ENCODE measurements at regions not wholly inside any gene's neighbourhood (a gene's known extent, or its start where the extent isn't known, plus 50 kb on each side); places are given as distances from the start of the nearest gene placed in this dataset.

- Histone ChIP-seq H3K9me3 (ENCODE audit: low read length) (no peaks in the 10 kb centered on the region), H3K36me3 (ENCODE audit: insufficient read depth, low read length) (no peaks in the 10 kb centered on the region), H3K27ac (ENCODE audit: low read depth, low read length) (no peak overlapping the region), H3K27me3 (ENCODE audit: insufficient read depth, low read length, poor library complexity, severe bottlenecking) (no peaks in the 10 kb centered on the region), H3K4me1 (ENCODE audit: insufficient read depth, low read length) (no peaks in the 10 kb centered on the region), H3K4me3 (ENCODE audit: low read length) (no peak overlapping the region)
- ChIA-PET CTCF (no interaction called here), POLR2A (no interaction called here)
- H3K36me3 Mint-ChIP-seq = peaks cover 0 to 7% (median 0%) of the 10 kb centered on the region in 3 donors
- DNase-seq = no peak
- no peaks in the 10 kb centered on the region for H3K4me1 Mint-ChIP-seq
- peaks cover 11 to 52% of the 10 kb centered on the region in 2 donors for H3K27me3 Mint-ChIP-seq
- no peak overlapping the region for H3K4me3 Mint-ChIP-seq
- H3K27ac Mint-ChIP-seq = no peak overlapping the region
- H3K9me3 Mint-ChIP-seq = peaks cover 0 to 2% (median 0%) of the 10 kb centered on the region in 5 donors
Measured at GRCh38 chr3:194237110-194237509, 101.2 kb downstream of the HES1 start.

GRCh38 chr3:194240766-194241165 is 104.8 kb downstream of the HES1 start:
- no peaks in the 10 kb centered on the region for H3K36me3 ChIP-seq (ENCODE audit: insufficient read depth, low read length)
- no peaks in the 10 kb centered on the region for H3K9me3 ChIP-seq (ENCODE audit: low read length)
- Mint-ChIP-seq H3K27ac (no peak overlapping the region), H3K27me3 (peaks cover 9 to 22% of the 10 kb centered on the region in 2 donors), H3K4me1 (no peaks in the 10 kb centered on the region), H3K9me3 (peaks cover 0 to 2% (median 0%) of the 10 kb centered on the region in 5 donors), H3K36me3 (peaks cover 0 to 7% (median 0%) of the 10 kb centered on the region in 3 donors), H3K4me3 (no peak overlapping the region)
- no peaks in the 10 kb centered on the region for H3K27me3 ChIP-seq (ENCODE audit: insufficient read depth, low read length, poor library complexity, severe bottlenecking)
- no peak overlapping the region for H3K4me3 ChIP-seq (ENCODE audit: low read length)
- H3K4me1 ChIP-seq (ENCODE audit: insufficient read depth, low read length) = no peaks in the 10 kb centered on the region
- CTCF ChIA-PET = no interaction called here
- no peak overlapping the region for H3K27ac ChIP-seq (ENCODE audit: low read depth, low read length)
- DNase-seq = no peak
- POLR2A ChIA-PET = no interaction called here

- H3K27ac ChIP-seq (ENCODE audit: low read depth, low read length) = no peak overlapping the region
- Mint-ChIP-seq H3K27me3 (peaks cover 5 to 8% of the 10 kb centered on the region in 2 donors), H3K27ac (peak overlapping the region in 1 of 8 donors; percentile 52), H3K4me3 (no peak overlapping the region), H3K9me3 (no peaks in the 10 kb centered on the region), H3K36me3 (no peaks in the 10 kb centered on the region), H3K4me1 (no peaks in the 10 kb centered on the region)
- H3K27me3 ChIP-seq (ENCODE audit: insufficient read depth, low read length, poor library complexity, severe bottlenecking) = no peaks in the 10 kb centered on the region
- no peak for DNase-seq
- no peak overlapping the region for H3K4me3 ChIP-seq (ENCODE audit: low read length)
- CTCF ChIA-PET = no interaction called here
- H3K9me3 ChIP-seq (ENCODE audit: low read length) = no peaks in the 10 kb centered on the region
- POLR2A ChIA-PET = interaction anchor here (0.6 kb wide), 1 partner anchor 68 kb away, joined by 7 read pairs; no protein-coding TSS in a partner anchor
- no peaks in the 10 kb centered on the region for H3K36me3 ChIP-seq (ENCODE audit: insufficient read depth, low read length)
- H3K4me1 ChIP-seq (ENCODE audit: insufficient read depth, low read length) = no peaks in the 10 kb centered on the region
Measured at GRCh38 chr3:194243172-194243837, 107.4 kb downstream of the HES1 start.

GRCh38 chr3:194244167-194244566 is 107.0 kb downstream of the CPN2 start:
- Histone ChIP-seq H3K27me3 (ENCODE audit: insufficient read depth, low read length, poor library complexity, severe bottlenecking) (no peaks in the 10 kb centered on the region), H3K4me1 (ENCODE audit: insufficient read depth, low read length) (no peaks in the 10 kb centered on the region), H3K36me3 (ENCODE audit: insufficient read depth, low read length) (no peaks in the 10 kb centered on the region), H3K9me3 (ENCODE audit: low read length) (no peaks in the 10 kb centered on the region), H3K4me3 (ENCODE audit: low read length) (no peak overlapping the region), H3K27ac (ENCODE audit: low read depth, low read length) (no peak overlapping the region)
- Mint-ChIP-seq H3K27me3 (peaks cover 3 to 12% of the 10 kb centered on the region in 2 donors), H3K4me1 (no peaks in the 10 kb centered on the region), H3K27ac (no peak overlapping the region), H3K4me3 (no peak overlapping the region), H3K9me3 (no peaks in the 10 kb centered on the region), H3K36me3 (no peaks in the 10 kb centered on the region)
- no peak for DNase-seq
- CTCF ChIA-PET = no interaction called here
- POLR2A ChIA-PET = interaction anchor here (0.6 kb wide), 1 partner anchor 69 kb away, joined by 7 read pairs; no protein-coding TSS in a partner anchor

GRCh38 chr3:194245474-194245873 is 105.7 kb downstream of the CPN2 start:
- POLR2A ChIA-PET = no interaction called here
- Histone ChIP-seq H3K27ac (ENCODE audit: low read depth, low read length) (no peak overlapping the region), H3K4me1 (ENCODE audit: insufficient read depth, low read length) (no peaks in the 10 kb centered on the region), H3K9me3 (ENCODE audit: low read length) (no peaks in the 10 kb centered on the region), H3K4me3 (ENCODE audit: low read length) (no peak overlapping the region), H3K27me3 (ENCODE audit: insufficient read depth, low read length, poor library complexity, severe bottlenecking) (no peaks in the 10 kb centered on the region), H3K36me3 (ENCODE audit: insufficient read depth, low read length) (no peaks in the 10 kb centered on the region)
- Mint-ChIP-seq H3K27me3 (peaks cover 5 to 16% of the 10 kb centered on the region in 2 donors), H3K36me3 (no peaks in the 10 kb centered on the region), H3K27ac (no peak overlapping the region), H3K4me3 (no peak overlapping the region), H3K9me3 (no peaks in the 10 kb centered on the region), H3K4me1 (no peaks in the 10 kb centered on the region)
- no peak for DNase-seq
- CTCF ChIA-PET = no interaction called here

GRCh38 chr3:194245975-194246561 is 105.1 kb downstream of the CPN2 start:
- Mint-ChIP-seq H3K36me3 (no peaks in the 10 kb centered on the region), H3K27ac (no peak overlapping the region), H3K27me3 (peaks cover 5 to 20% of the 10 kb centered on the region in 2 donors), H3K4me3 (no peak overlapping the region), H3K4me1 (no peaks in the 10 kb centered on the region), H3K9me3 (no peaks in the 10 kb centered on the region)
- Histone ChIP-seq H3K27ac (ENCODE audit: low read depth, low read length) (no peak overlapping the region), H3K27me3 (ENCODE audit: insufficient read depth, low read length, poor library complexity, severe bottlenecking) (no peaks in the 10 kb centered on the region), H3K36me3 (ENCODE audit: insufficient read depth, low read length) (no peaks in the 10 kb centered on the region), H3K4me1 (ENCODE audit: insufficient read depth, low read length) (no peaks in the 10 kb centered on the region), H3K9me3 (ENCODE audit: low read length) (no peaks in the 10 kb centered on the region), H3K4me3 (ENCODE audit: low read length) (no peak overlapping the region)
- CTCF ChIA-PET = no interaction called here
- POLR2A ChIA-PET = no interaction called here
- DNase-seq = no peak

GRCh38 chr3:194246709-194247349 is 104.3 kb downstream of the CPN2 start:
- ChIA-PET CTCF (no interaction called here), POLR2A (no interaction called here)
- H3K27ac Mint-ChIP-seq = no peak overlapping the region
- H3K4me1 Mint-ChIP-seq = no peaks in the 10 kb centered on the region
- Histone ChIP-seq H3K36me3 (ENCODE audit: insufficient read depth, low read length) (no peaks in the 10 kb centered on the region), H3K27me3 (ENCODE audit: insufficient read depth, low read length, poor library complexity, severe bottlenecking) (no peaks in the 10 kb centered on the region), H3K4me3 (ENCODE audit: low read length) (no peak overlapping the region), H3K9me3 (ENCODE audit: low read length) (no peaks in the 10 kb centered on the region), H3K27ac (ENCODE audit: low read depth, low read length) (no peak overlapping the region), H3K4me1 (ENCODE audit: insufficient read depth, low read length) (no peaks in the 10 kb centered on the region)
- no peaks in the 10 kb centered on the region for H3K36me3 Mint-ChIP-seq
- peaks cover 5 to 23% of the 10 kb centered on the region in 2 donors for H3K27me3 Mint-ChIP-seq
- DNase-seq = no peak
- no peaks in the 10 kb centered on the region for H3K9me3 Mint-ChIP-seq
- no peak overlapping the region for H3K4me3 Mint-ChIP-seq

- Histone ChIP-seq H3K36me3 (ENCODE audit: insufficient read depth, low read length) (no peaks in the 10 kb centered on the region), H3K4me3 (ENCODE audit: low read length) (no peak overlapping the region), H3K9me3 (ENCODE audit: low read length) (no peaks in the 10 kb centered on the region), H3K4me1 (ENCODE audit: insufficient read depth, low read length) (no peaks in the 10 kb centered on the region), H3K27me3 (ENCODE audit: insufficient read depth, low read length, poor library complexity, severe bottlenecking) (no peaks in the 10 kb centered on the region), H3K27ac (ENCODE audit: low read depth, low read length) (no peak overlapping the region)
- no peak overlapping the region for H3K4me3 Mint-ChIP-seq
- no peak for DNase-seq
- peaks cover 5 to 23% of the 10 kb centered on the region in 2 donors for H3K27me3 Mint-ChIP-seq
- no peaks in the 10 kb centered on the region for H3K4me1 Mint-ChIP-seq
- no peaks in the 10 kb centered on the region for H3K9me3 Mint-ChIP-seq
- no peak overlapping the region for H3K27ac Mint-ChIP-seq
- CTCF ChIA-PET = interaction anchor here (0.6 kb wide), 1 partner anchor 9 kb away, joined by 3 read pairs; no protein-coding TSS in a partner anchor
- no peaks in the 10 kb centered on the region for H3K36me3 Mint-ChIP-seq
- POLR2A ChIA-PET = no interaction called here
Measured at GRCh38 chr3:194247350-194247740, 103.8 kb downstream of the CPN2 start.

Measured in CD8-positive, alpha-beta memory T cell (primary cell).